ENCODE measurements at regions not wholly inside any gene's neighbourhood (a gene's known extent, or its start where the extent isn't known, plus 50 kb on each side); places are given as distances from the start of the nearest gene placed in this dataset.

DNA sequence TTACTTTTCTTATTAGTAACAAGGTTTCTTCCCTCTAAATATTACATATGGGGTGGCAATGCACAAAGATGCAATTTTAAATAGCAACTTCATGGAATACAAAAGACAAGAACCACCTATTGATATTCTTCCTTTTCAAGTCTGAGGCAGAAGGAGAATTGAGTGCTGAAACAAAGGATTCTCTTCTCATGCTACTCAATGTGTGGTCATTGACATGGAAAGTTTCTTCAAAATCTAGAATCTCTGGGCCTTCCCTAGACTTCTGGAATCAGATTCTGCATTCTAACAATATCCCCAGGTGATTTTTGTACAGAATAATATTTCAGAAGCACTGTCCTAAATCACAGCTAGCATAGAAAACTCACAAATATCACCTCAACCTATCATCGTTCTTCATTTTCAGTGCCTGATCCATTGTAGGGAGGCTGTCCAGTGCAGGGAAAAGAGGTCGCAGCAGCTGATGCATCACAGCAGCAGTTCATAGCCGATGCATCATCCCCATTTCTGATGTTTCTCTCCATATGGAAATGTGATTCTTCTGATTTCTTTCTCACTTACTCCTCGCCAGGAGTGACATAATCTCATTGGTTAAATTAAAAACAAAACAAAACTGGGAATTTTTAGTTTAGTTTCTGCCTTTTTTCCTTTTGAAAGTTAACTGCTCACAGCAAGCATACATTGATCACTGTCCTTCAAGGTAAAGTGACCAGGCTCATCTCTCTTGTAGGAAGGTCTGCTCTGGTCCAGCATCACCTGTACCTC lies 139.5 kb upstream of the FAM83B start:
- BruUV-seq (replicated peaks) = no TSS peak
- no peaks in the 10 kb centered on the region for H3K36me3 Mint-ChIP-seq (ENCODE audit: insufficient read depth, unreplicated experiment)
- no peak overlapping the region for H3K4me3 Mint-ChIP-seq (ENCODE audit: low read depth, unreplicated experiment)
- no peaks in the 10 kb centered on the region for H3K9me3 Mint-ChIP-seq (ENCODE audit: low read depth, unreplicated experiment)
- no peak for DNase-seq
- intact Hi-C loops (cut with micrococcal nuclease; ENCODE audit: unreplicated experiment) = no loop called here
- CTCF ChIA-PET = interaction anchor here (0.6 to 1.1 kb wide), 2 partner anchors 11 to 13 kb away, joined by 4 to 8 read pairs; no protein-coding TSS in a partner anchor
- H3K27me3 Mint-ChIP-seq (ENCODE audit: unreplicated experiment) = no peaks in the 10 kb centered on the region
- H3K27ac Mint-ChIP-seq (ENCODE audit: unreplicated experiment) = no peak overlapping the region
- peaks cover 20% of the 10 kb centered on the region for H3K4me1 Mint-ChIP-seq (ENCODE audit: low read depth, unreplicated experiment)
- TF ChIP-seq, protein P1, sequence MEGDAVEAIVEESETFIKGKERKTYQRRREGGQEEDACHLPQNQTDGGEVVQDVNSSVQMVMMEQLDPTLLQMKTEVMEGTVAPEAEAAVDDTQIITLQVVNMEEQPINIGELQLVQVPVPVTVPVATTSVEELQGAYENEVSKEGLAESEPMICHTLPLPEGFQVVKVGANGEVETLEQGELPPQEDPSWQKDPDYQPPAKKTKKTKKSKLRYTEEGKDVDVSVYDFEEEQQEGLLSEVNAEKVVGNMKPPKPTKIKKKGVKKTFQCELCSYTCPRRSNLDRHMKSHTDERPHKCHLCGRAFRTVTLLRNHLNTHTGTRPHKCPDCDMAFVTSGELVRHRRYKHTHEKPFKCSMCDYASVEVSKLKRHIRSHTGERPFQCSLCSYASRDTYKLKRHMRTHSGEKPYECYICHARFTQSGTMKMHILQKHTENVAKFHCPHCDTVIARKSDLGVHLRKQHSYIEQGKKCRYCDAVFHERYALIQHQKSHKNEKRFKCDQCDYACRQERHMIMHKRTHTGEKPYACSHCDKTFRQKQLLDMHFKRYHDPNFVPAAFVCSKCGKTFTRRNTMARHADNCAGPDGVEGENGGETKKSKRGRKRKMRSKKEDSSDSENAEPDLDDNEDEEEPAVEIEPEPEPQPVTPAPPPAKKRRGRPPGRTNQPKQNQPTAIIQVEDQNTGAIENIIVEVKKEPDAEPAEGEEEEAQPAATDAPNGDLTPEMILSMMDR (IDR thresholded peaks at IDR 0.05; ENCODE audit: unreplicated experiment) = no peak

GRCh38 chr6:54710456-54710855 lies 136.1 kb upstream of the FAM83B start:
- Mint-ChIP-seq H3K27ac (ENCODE audit: unreplicated experiment) (no peak overlapping the region), H3K27me3 (ENCODE audit: unreplicated experiment) (no peaks in the 10 kb centered on the region), H3K36me3 (ENCODE audit: insufficient read depth, unreplicated experiment) (no peaks in the 10 kb centered on the region), H3K4me1 (ENCODE audit: low read depth, unreplicated experiment) (peaks cover 20% of the 10 kb centered on the region), H3K9me3 (ENCODE audit: low read depth, unreplicated experiment) (no peaks in the 10 kb centered on the region), H3K4me3 (ENCODE audit: low read depth, unreplicated experiment) (no peak overlapping the region)
- no TSS peak for BruUV-seq (replicated peaks)
- TF ChIP-seq, protein P1 (IDR thresholded peaks at IDR 0.05; ENCODE audit: unreplicated experiment) = no peak
- peak; percentile 11 for DNase-seq
- CTCF ChIA-PET = no interaction called here
- intact Hi-C loops (cut with micrococcal nuclease; ENCODE audit: unreplicated experiment) = no loop called here

DNA sequence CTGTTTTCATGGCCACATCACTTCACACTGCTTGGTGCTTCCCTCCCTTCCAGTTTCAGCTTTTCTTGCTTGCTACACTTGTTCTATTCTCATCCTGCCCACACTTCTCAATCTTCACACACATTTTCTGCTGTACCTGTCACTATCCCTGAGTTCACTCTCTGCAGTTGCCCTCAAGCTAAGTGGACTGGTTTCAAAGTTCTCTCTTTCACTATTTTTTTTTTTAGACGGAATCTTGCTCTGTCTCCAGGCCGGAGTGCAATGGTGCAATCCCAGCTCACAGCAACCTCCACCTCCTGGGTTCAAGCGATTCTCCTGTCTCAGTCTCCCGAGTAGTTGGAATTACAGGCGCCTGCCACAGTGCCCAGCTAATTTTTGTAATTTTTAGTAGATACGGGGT lies 130.6 kb upstream of the FAM83B start:
- Mint-ChIP-seq H3K36me3 (ENCODE audit: insufficient read depth, unreplicated experiment) (peaks cover 5% of the 10 kb centered on the region), H3K27me3 (ENCODE audit: unreplicated experiment) (no peaks in the 10 kb centered on the region), H3K4me1 (ENCODE audit: low read depth, unreplicated experiment) (peaks cover 50% of the 10 kb centered on the region), H3K4me3 (ENCODE audit: low read depth, unreplicated experiment) (no peak overlapping the region), H3K27ac (ENCODE audit: unreplicated experiment) (no peak overlapping the region), H3K9me3 (ENCODE audit: low read depth, unreplicated experiment) (no peaks in the 10 kb centered on the region)
- TF ChIP-seq, protein P1 (IDR thresholded peaks at IDR 0.05; ENCODE audit: unreplicated experiment) = no peak
- no TSS peak for BruUV-seq (replicated peaks)
- CTCF ChIA-PET = interaction anchor here (0.9 kb wide), 1 partner anchor 353 kb away, joined by 3 read pairs; no protein-coding TSS in a partner anchor
- intact Hi-C loops (cut with micrococcal nuclease; ENCODE audit: unreplicated experiment) = loop anchor here (5.0 kb wide), 2 partner anchors 146 to 276 kb away; no protein-coding TSS in a partner anchor
- no peak for DNase-seq

- CTCF ChIA-PET = interaction anchor here (2.7 kb wide), 1 partner anchor 85 kb away, joined by 13 read pairs; no protein-coding TSS in a partner anchor
- Mint-ChIP-seq H3K27me3 (ENCODE audit: unreplicated experiment) (no peaks in the 10 kb centered on the region), H3K4me1 (ENCODE audit: low read depth, unreplicated experiment) (peaks cover 53% of the 10 kb centered on the region), H3K4me3 (ENCODE audit: low read depth, unreplicated experiment) (no peak overlapping the region), H3K36me3 (ENCODE audit: insufficient read depth, unreplicated experiment) (peaks cover 5% of the 10 kb centered on the region), H3K27ac (ENCODE audit: unreplicated experiment) (no peak overlapping the region), H3K9me3 (ENCODE audit: low read depth, unreplicated experiment) (no peaks in the 10 kb centered on the region)
- no peak for DNase-seq
- no TSS peak for BruUV-seq (replicated peaks)
- TF ChIP-seq, protein P1 (IDR thresholded peaks at IDR 0.05; ENCODE audit: unreplicated experiment) = no peak
- intact Hi-C loops (cut with micrococcal nuclease; ENCODE audit: unreplicated experiment) = loop anchor here (5.0 kb wide), 2 partner anchors 145 to 275 kb away; no protein-coding TSS in a partner anchor
These were observed 129.7 kb upstream of the FAM83B start for GRCh38 chr6:54716877-54717276.

Measured in Calu3 (cell line).